NB4 (cell line): ENCODE measurements at regions not wholly inside any gene's neighbourhood (a gene's known extent, or its start where the extent isn't known, plus 50 kb on each side); places are given as distances from the start of the nearest gene placed in this dataset.

Experiments
- DNase-seq: peaks from one replicate; pipeline ENCODE4 v3.0.0; 2010; ENCODE audit warnings: low read depth
- H3K4me3 ChIP-seq: one replicate; pipeline ENCODE4 v1.5.1; 2011; ENCODE audit warnings: mild to moderate bottlenecking, low read depth, low read length, moderate library complexity
- MYC ChIP-seq: IDR thresholded peaks from 2 replicates; pipeline ENCODE4 v1.6.1; 2011; ENCODE audit warnings: low read depth, low read length
- POLR2A ChIP-seq: IDR thresholded peaks from 2 replicates; pipeline ENCODE4 v1.6.1; 2011; ENCODE audit warnings: mild to moderate bottlenecking; ENCODE audit not compliant: insufficient read length; ENCODE audit errors: extremely low read depth
- TF ChIP-seq, protein P1 (sequence below): IDR thresholded peaks from 2 replicates; pipeline ENCODE4 v1.6.1; 2011; ENCODE audit warnings: low read depth, low read length
- TF ChIP-seq, protein P2 (sequence below): IDR thresholded peaks from one replicate; pipeline ENCODE4 v1.5.1; 2012; ENCODE audit warnings: low read depth, low read length

DNA sequence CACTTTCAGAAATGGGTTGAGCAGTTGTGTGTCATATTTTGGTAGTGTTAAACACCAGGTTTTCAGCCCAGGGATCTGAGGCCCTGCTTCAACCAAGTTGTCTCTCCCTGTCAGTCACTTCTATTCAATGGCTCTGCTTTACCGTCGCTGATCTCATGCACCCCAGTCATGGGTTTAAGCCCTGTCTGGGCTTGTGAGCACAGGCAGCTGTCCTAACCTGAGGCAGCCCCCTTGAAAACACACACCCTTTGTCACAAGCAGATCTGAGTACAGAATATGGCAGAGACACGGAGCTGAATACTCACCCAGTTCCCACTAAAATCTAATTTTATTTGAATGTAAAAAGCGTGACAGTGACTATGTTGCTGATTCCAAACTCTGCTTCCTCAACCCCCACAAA lies 110.6 kb upstream of the GLI3 start:
- TF ChIP-seq MYC (no peak), POLR2A (no peak)
- TF ChIP-seq, protein P1, sequence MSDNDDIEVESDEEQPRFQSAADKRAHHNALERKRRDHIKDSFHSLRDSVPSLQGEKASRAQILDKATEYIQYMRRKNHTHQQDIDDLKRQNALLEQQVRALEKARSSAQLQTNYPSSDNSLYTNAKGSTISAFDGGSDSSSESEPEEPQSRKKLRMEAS = no peak
- TF ChIP-seq, protein P2, sequence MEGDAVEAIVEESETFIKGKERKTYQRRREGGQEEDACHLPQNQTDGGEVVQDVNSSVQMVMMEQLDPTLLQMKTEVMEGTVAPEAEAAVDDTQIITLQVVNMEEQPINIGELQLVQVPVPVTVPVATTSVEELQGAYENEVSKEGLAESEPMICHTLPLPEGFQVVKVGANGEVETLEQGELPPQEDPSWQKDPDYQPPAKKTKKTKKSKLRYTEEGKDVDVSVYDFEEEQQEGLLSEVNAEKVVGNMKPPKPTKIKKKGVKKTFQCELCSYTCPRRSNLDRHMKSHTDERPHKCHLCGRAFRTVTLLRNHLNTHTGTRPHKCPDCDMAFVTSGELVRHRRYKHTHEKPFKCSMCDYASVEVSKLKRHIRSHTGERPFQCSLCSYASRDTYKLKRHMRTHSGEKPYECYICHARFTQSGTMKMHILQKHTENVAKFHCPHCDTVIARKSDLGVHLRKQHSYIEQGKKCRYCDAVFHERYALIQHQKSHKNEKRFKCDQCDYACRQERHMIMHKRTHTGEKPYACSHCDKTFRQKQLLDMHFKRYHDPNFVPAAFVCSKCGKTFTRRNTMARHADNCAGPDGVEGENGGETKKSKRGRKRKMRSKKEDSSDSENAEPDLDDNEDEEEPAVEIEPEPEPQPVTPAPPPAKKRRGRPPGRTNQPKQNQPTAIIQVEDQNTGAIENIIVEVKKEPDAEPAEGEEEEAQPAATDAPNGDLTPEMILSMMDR = no peak
- no peak for DNase-seq
- no peak overlapping the region for H3K4me3 ChIP-seq

DNA sequence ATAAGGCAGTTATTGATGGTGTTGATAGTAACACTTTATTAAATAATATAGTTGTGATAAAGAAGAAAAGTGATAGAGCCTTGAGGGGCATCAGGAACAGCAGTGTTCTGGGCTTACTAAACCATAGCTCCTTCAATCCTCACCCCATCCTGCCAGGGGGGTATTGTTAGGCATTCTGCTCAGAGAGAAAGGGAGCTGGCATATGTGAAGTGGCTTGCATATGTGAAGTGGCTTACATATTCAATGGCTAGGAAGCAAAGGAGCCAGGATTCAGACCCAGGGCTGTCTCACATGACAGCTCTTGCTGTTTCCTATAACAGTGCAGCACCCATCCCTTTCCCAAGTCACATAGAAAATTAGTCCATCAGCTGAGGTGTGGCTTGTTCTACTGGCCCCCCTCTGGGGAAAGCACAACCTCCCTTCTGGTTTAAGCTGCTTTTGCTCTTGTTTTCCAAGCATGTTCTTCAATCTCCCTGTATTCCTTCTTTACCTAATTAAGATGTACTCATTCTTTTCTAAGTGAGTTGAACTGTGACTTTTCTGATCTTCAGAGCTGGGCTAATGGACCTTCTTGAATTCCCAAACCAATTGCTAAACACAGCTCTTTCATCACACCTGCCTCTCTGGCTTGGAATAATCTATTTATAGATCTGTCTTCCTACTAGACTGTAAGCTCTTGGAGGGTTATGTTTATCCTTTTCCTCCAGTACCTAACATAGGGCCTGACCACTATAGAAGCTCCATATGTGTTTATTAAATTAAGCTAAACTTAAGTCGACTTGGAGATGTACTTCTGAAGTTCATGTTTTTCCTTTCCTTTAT lies 108.7 kb upstream of the GLI3 start:
- no peak overlapping the region for H3K4me3 ChIP-seq
- no peak for DNase-seq
- TF ChIP-seq MYC (no peak), POLR2A (no peak)
- TF ChIP-seq, protein P1 = no peak
- TF ChIP-seq, protein P2 = no peak

DNA sequence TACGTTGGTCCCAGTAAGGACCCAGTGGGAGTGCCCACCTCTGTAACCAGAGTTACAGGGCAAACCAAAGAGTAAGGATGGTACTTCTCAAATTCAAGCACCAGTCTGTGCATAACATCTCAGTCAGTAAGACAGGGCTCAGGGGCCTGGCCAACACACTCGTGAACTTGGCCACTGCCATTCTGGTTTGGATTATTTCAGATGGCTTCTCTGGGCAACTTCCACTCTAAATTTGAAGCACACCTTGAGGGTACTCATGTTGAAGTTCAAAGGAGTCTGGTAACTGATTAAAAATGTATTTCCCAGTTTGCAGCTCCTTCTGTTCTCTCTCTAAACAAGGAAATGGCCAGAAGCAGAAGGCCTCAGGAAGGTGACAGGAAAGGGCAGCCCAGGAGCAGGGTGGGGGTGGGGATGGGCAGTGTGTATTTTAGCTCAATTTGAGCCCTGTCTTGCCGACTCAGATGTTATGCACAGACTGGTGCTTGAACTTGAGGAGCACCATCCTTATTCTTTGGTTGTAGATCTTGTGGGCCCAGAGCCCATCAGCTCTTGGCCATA lies 107.3 kb upstream of the GLI3 start:
- TF ChIP-seq, protein P1 = no peak
- TF ChIP-seq, protein P2 = no peak
- TF ChIP-seq MYC = no peak
- no peak for TF ChIP-seq POLR2A
- DNase-seq = no peak
- H3K4me3 ChIP-seq = no peak overlapping the region

DNA sequence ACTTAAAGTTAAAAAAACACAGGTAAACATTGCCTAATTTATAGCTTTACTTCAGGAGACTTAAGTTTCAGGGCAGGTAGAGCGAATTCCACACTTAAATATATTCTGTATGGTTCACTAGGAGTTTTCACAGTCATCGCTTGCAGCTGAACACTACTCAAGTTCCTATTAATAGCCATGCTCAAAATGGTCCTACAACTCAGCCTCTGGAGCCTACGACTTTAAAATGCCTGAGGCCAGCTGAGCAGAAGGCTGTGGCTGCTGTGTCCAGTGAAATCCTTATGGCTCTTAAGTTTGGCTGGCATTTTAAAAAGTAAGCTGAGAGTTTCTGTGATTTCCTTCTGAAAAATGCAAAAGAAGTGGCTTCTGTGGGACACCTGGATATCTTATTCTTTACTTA lies 105.4 kb upstream of the GLI3 start:
- TF ChIP-seq POLR2A (no peak), MYC (no peak)
- TF ChIP-seq, protein P2 = no peak
- TF ChIP-seq, protein P1 = no peak

DNA sequence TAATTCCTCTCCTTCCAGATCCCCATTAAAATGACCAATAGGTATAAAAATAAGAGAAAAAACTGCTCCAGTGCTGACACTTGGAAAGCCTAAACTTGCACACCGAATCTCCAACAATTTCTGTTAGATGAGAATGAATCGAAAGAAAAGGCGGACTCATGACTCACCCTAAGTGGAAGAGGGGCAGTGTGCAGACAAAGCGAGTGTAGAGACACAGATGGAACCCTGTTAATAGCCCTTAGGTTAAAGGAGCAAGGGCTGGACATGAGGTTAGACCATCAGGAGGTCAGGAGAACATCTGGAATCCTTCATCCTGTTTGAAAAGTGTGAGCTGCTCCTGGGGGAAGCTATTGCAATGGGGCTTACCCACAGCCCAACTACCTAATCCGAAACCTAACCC lies 103.4 kb upstream of the GLI3 start:
- H3K4me3 ChIP-seq = no peak overlapping the region
- DNase-seq = no peak
- TF ChIP-seq MYC = no peak
- TF ChIP-seq, protein P2 = no peak
- no peak for TF ChIP-seq POLR2A

More for the DNA sequence above, 105.4 kb upstream of the GLI3 start:
- no peak overlapping the region for H3K4me3 ChIP-seq
- DNase-seq = no peak
